ENCODE measurements at regions not wholly inside any gene's neighbourhood (a gene's known extent, or its start where the extent isn't known, plus 50 kb on each side); places are given as distances from the start of the nearest gene placed in this dataset.

DNA sequence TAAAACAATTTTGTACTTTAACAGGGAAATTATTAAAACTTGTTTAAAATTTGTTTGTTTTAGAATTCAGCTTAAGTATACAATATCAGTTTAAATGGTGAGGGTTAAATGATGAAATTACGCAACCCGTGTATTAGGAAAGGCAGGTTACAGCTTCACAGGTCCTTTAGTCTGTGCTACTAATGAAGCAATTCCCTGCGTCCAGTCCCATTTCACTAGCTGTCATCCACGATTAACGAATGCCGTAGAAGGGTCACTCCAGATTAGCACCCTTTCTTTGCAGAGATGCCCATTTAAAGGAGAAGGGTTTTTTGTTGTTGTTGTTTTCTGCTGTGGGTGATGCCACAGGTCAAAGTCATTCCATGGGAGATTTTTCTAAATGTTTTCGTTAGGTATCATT is 457.6 kb upstream of the SLC10A2 start:
- Histone ChIP-seq H3K27ac (ENCODE audit: insufficient read depth, low read length) (no peak overlapping the region), H2AFZ (ENCODE audit: low read length) (no peak overlapping the region), H3K36me3 (ENCODE audit: control insufficient read depth, insufficient read depth, low read length) (no peaks in the 10 kb centered on the region), H3K4me1 (ENCODE audit: control insufficient read depth, extremely low read depth, insufficient read depth, low read length) (no peaks in the 10 kb centered on the region), H3K27me3 (ENCODE audit: control insufficient read depth, insufficient read depth, low read length) (no peaks in the 10 kb centered on the region), H3K4me3 (replicated peaks in 1 of 4; ENCODE audit: control extremely low read depth in 1 of 4, insufficient read depth in 1 of 4, low read depth in 3 of 4, low read length in 4 of 4) (no peak overlapping the region), H4K20me1 (ENCODE audit: control insufficient read depth, extremely low read depth, insufficient read depth, low read length) (no peaks in the 10 kb centered on the region), H3K9me3 (ENCODE audit: control insufficient read depth, insufficient read depth, low read depth, low read length) (no peaks in the 10 kb centered on the region), H3K79me2 (ENCODE audit: control insufficient read depth, insufficient read depth, low read length) (no peaks in the 10 kb centered on the region), H3K4me2 (ENCODE audit: extremely low read depth, insufficient read depth, low read length) (no peak overlapping the region), H3K9ac (ENCODE audit: insufficient read depth, low read length) (no peak overlapping the region)
- no peak for DNase-seq (ENCODE audit: low read depth in 2 of 2)
- no peak for TF ChIP-seq EZH2 (IDR thresholded peaks at IDR 0.05; ENCODE audit: low read length, missing control alignments)
- TF ChIP-seq, protein P1, sequence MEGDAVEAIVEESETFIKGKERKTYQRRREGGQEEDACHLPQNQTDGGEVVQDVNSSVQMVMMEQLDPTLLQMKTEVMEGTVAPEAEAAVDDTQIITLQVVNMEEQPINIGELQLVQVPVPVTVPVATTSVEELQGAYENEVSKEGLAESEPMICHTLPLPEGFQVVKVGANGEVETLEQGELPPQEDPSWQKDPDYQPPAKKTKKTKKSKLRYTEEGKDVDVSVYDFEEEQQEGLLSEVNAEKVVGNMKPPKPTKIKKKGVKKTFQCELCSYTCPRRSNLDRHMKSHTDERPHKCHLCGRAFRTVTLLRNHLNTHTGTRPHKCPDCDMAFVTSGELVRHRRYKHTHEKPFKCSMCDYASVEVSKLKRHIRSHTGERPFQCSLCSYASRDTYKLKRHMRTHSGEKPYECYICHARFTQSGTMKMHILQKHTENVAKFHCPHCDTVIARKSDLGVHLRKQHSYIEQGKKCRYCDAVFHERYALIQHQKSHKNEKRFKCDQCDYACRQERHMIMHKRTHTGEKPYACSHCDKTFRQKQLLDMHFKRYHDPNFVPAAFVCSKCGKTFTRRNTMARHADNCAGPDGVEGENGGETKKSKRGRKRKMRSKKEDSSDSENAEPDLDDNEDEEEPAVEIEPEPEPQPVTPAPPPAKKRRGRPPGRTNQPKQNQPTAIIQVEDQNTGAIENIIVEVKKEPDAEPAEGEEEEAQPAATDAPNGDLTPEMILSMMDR (conservative IDR thresholded peaks at IDR 0.05 in 1 of 2, IDR thresholded peaks at IDR 0.05 in 1 of 2; ENCODE audit: low read depth in 1 of 2, low read length in 2 of 2): no peak

DNA sequence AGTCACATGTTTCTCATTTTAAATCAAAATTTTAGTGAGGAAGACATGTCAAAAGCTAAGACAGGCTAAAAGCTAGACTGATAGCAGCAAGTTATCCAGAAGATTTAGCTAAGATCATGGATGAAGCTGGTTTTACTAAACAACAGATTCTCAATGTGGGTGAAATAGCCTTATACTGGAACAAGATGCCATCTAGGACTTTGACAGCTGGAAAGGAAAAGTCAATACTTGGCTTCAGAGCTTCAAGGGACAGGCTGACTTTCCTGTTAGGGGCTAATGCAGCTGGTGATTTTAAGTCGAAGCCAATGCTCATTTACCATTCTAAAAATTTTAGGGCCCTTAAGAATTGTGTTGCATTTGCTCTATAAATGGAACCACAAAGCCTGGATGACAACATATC is 455.3 kb upstream of the SLC10A2 start:
- DNase-seq (ENCODE audit: low read depth in 2 of 2): no peak
- TF ChIP-seq, protein P1 (conservative IDR thresholded peaks at IDR 0.05 in 1 of 2, IDR thresholded peaks at IDR 0.05 in 1 of 2; ENCODE audit: low read depth in 1 of 2, low read length in 2 of 2): no peak
- no peak for TF ChIP-seq EZH2 (IDR thresholded peaks at IDR 0.05; ENCODE audit: low read length, missing control alignments)
- Histone ChIP-seq H3K9ac (ENCODE audit: insufficient read depth, low read length) (no peak overlapping the region), H4K20me1 (ENCODE audit: control insufficient read depth, extremely low read depth, insufficient read depth, low read length) (no peaks in the 10 kb centered on the region), H3K4me3 (replicated peaks in 1 of 4; ENCODE audit: control extremely low read depth in 1 of 4, insufficient read depth in 1 of 4, low read depth in 3 of 4, low read length in 4 of 4) (no peak overlapping the region), H3K27ac (ENCODE audit: insufficient read depth, low read length) (no peak overlapping the region), H3K4me1 (ENCODE audit: control insufficient read depth, extremely low read depth, insufficient read depth, low read length) (no peaks in the 10 kb centered on the region), H3K4me2 (ENCODE audit: extremely low read depth, insufficient read depth, low read length) (no peak overlapping the region), H3K27me3 (ENCODE audit: control insufficient read depth, insufficient read depth, low read length) (no peaks in the 10 kb centered on the region), H3K9me3 (ENCODE audit: control insufficient read depth, insufficient read depth, low read depth, low read length) (no peaks in the 10 kb centered on the region), H2AFZ (ENCODE audit: low read length) (no peak overlapping the region), H3K36me3 (ENCODE audit: control insufficient read depth, insufficient read depth, low read length) (no peaks in the 10 kb centered on the region), H3K79me2 (ENCODE audit: control insufficient read depth, insufficient read depth, low read length) (no peaks in the 10 kb centered on the region)

DNA sequence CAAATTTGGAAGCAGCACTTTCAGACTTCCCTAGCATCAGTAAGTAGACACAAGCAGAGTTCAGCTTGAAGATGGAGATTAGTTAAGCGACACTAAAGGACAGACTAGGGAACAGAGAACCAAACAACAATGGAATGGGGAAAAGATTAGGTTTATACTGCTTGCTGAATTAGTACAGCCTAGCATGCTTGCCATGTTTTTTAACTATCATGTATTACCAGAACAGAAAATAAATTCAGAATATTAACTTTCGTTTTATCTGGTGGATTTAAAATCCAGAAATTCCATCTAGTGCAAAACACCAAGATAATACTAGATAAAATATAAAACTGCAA is 451.5 kb upstream of the SLC10A2 start:
- TF ChIP-seq EZH2 (IDR thresholded peaks at IDR 0.05; ENCODE audit: low read length, missing control alignments): no peak
- TF ChIP-seq, protein P1 (conservative IDR thresholded peaks at IDR 0.05 in 1 of 2, IDR thresholded peaks at IDR 0.05 in 1 of 2; ENCODE audit: low read depth in 1 of 2, low read length in 2 of 2): no peak
- Histone ChIP-seq H3K27ac (ENCODE audit: insufficient read depth, low read length) (no peak overlapping the region), H3K4me1 (ENCODE audit: control insufficient read depth, extremely low read depth, insufficient read depth, low read length) (no peaks in the 10 kb centered on the region), H4K20me1 (ENCODE audit: control insufficient read depth, extremely low read depth, insufficient read depth, low read length) (no peaks in the 10 kb centered on the region), H3K27me3 (ENCODE audit: control insufficient read depth, insufficient read depth, low read length) (no peaks in the 10 kb centered on the region), H3K79me2 (ENCODE audit: control insufficient read depth, insufficient read depth, low read length) (no peaks in the 10 kb centered on the region), H3K9ac (ENCODE audit: insufficient read depth, low read length) (no peak overlapping the region), H3K36me3 (ENCODE audit: control insufficient read depth, insufficient read depth, low read length) (no peaks in the 10 kb centered on the region), H2AFZ (ENCODE audit: low read length) (no peak overlapping the region), H3K4me3 (replicated peaks in 1 of 4; ENCODE audit: control extremely low read depth in 1 of 4, insufficient read depth in 1 of 4, low read depth in 3 of 4, low read length in 4 of 4) (no peak overlapping the region), H3K4me2 (ENCODE audit: extremely low read depth, insufficient read depth, low read length) (no peak overlapping the region), H3K9me3 (ENCODE audit: control insufficient read depth, insufficient read depth, low read depth, low read length) (no peaks in the 10 kb centered on the region)
- DNase-seq (ENCODE audit: low read depth in 2 of 2): no peak
